CD14-positive monocyte (primary cell): ENCODE measurements at regions not wholly inside any gene's neighbourhood (a gene's known extent, or its start where the extent isn't known, plus 50 kb on each side); places are given as distances from the start of the nearest gene placed in this dataset.

ENCODE experiments used
- DNase-seq, 3 donors: peaks; one replicate each; pipeline ENCODE4 v3.0.0-alpha.2; 2011 to 2022
- H2AFZ ChIP-seq: 2 replicates; pipeline ENCODE4 v1.6.0; 2012; ENCODE audit warnings: mild to moderate bottlenecking, low read depth, low read length, inconsistent platforms; ENCODE audit not compliant: insufficient read depth, poor library complexity, severe bottlenecking
- H3K27ac ChIP-seq, 2 donors: 1 replicate in 1 of 2; 2 replicates in 1 of 2; pipeline ENCODE4 v1.5.1; 2012 to 2013; ENCODE audit warnings: low read length in 2 of 2, control low read depth in 1 of 2, inconsistent platforms in 1 of 2, low read depth in 1 of 2, mild to moderate bottlenecking in 1 of 2
- H3K27me3 ChIP-seq, 2 donors: one replicate each; pipeline versions ENCODE4 v1.6.0 to v1.6.1; 2011 to 2013; ENCODE audit warnings: low read length in 2 of 2; ENCODE audit not compliant: control insufficient read depth in 2 of 2, insufficient read depth in 2 of 2
- H3K36me3 ChIP-seq, 2 donors: replicated peaks in 1 of 2; 1 replicate in 1 of 2; 2 replicates in 1 of 2; pipeline versions ENCODE4 v1.5.1 to v1.6.1; 2012 to 2013; ENCODE audit warnings: low read length in 2 of 2, control low read depth in 1 of 2, inconsistent platforms in 1 of 2, mild to moderate bottlenecking in 1 of 2; ENCODE audit not compliant: insufficient read depth in 2 of 2, control insufficient read depth in 1 of 2
- H3K4me1 ChIP-seq, 2 donors: 1 replicate in 1 of 2; 2 replicates in 1 of 2; pipeline versions ENCODE4 v1.5.1 to v1.6.1; 2012 to 2013; ENCODE audit warnings: low read length in 2 of 2, control low read depth in 1 of 2, inconsistent platforms in 1 of 2, mild to moderate bottlenecking in 1 of 2, moderate library complexity in 1 of 2; ENCODE audit not compliant: insufficient read depth in 2 of 2, control insufficient read depth in 1 of 2
- H3K4me2 ChIP-seq: replicated peaks from 2 replicates; pipeline ENCODE3; 2012; ENCODE audit warnings: low read length, moderate library complexity, mild to moderate bottlenecking; ENCODE audit not compliant: poor library complexity, severe bottlenecking; ENCODE audit errors: extremely low read depth
- H3K4me3 ChIP-seq, 3 experiments: fragments of 200-600 bp in 1 of 3; sonication (generic) in 1 of 3; replicated peaks in 1 of 3; 1 replicate in 2 of 3; 2 replicates in 1 of 3; pipeline ENCODE4 v1.5.1; 2011 to 2013; ENCODE audit warnings: low read length in 3 of 3, mild to moderate bottlenecking in 3 of 3, control low read depth in 2 of 3, low read depth in 2 of 3, inconsistent platforms in 1 of 3, moderate library complexity in 1 of 3
- H3K79me2 ChIP-seq: 2 replicates; pipeline ENCODE4 v1.6.0; 2012; ENCODE audit warnings: mild to moderate bottlenecking, control low read depth, inconsistent platforms, low read length, moderate library complexity; ENCODE audit not compliant: insufficient read depth
- H3K9ac ChIP-seq: 2 replicates; pipeline ENCODE4 v1.6.0; 2017; ENCODE audit warnings: low read length, mild to moderate bottlenecking; ENCODE audit not compliant: insufficient read depth, poor library complexity, severe bottlenecking
- H3K9me3 ChIP-seq, 2 donors: replicated peaks in 1 of 2; 1 replicate in 1 of 2; 2 replicates in 1 of 2; pipeline versions ENCODE4 v1.5.1 to v1.6.1; 2012 to 2013; ENCODE audit warnings: low read length in 2 of 2, control low read depth in 1 of 2; ENCODE audit not compliant: control insufficient read depth in 1 of 2, insufficient read depth in 1 of 2
- H4K20me1 ChIP-seq: 2 replicates; pipeline ENCODE4 v1.6.0; 2012; ENCODE audit warnings: mild to moderate bottlenecking, low read length, control low read depth, moderate library complexity; ENCODE audit not compliant: insufficient read depth
- H3K27ac Mint-ChIP-seq, 7 donors: one replicate each; pipeline ENCODE4 v1.8.0; 2020; ENCODE audit warnings: mild to moderate bottlenecking in 7 of 7, mixed read lengths in 7 of 7, moderate library complexity in 6 of 7, inconsistent platforms in 2 of 7
- H3K27me3 Mint-ChIP-seq, 3 donors: one replicate each; pipeline ENCODE4 v1.8.0; 2021 to 2022; ENCODE audit warnings: low read depth in 3 of 3, mild to moderate bottlenecking in 3 of 3, mixed read lengths in 3 of 3, moderate library complexity in 3 of 3, inconsistent platforms in 1 of 3
- H3K36me3 Mint-ChIP-seq, 2 donors: one replicate each; pipeline ENCODE4 v1.8.0; 2020; ENCODE audit warnings: mixed read lengths in 2 of 2, inconsistent platforms in 1 of 2, mild to moderate bottlenecking in 1 of 2
- H3K4me1 Mint-ChIP-seq: one replicate; pipeline ENCODE4 v1.8.0; 2020; ENCODE audit warnings: mild to moderate bottlenecking, mixed read lengths
- H3K4me3 Mint-ChIP-seq, 2 donors: one replicate each; pipeline ENCODE4 v1.8.0; 2020; ENCODE audit warnings: mild to moderate bottlenecking in 2 of 2, mixed read lengths in 2 of 2, moderate library complexity in 1 of 2
- H3K9me3 Mint-ChIP-seq, 7 donors: one replicate each; pipeline ENCODE4 v1.8.0; 2020 to 2022; ENCODE audit warnings: mixed read lengths in 7 of 7, mild to moderate bottlenecking in 6 of 7, moderate library complexity in 6 of 7, inconsistent platforms in 2 of 7
- WGBS: methylation state at CpG from one replicate; pipeline ENCODE4 v1.1.5; 2013; ENCODE audit warnings: missing lambda C conversion rate; ENCODE audit not compliant: insufficient coverage; 5-methylcytosine and 5-hydroxymethylcytosine counted together
- intact Hi-C, 2 donors: fragments of 100-400 bp; cut with micrococcal nuclease; formaldehyde crosslinking; loops; one replicate each; pipeline versions ENCODE4 v1.15.0 to v1.15.1; 2023
- TF ChIP-seq, protein P1 (sequence below): fragments of 200-600 bp; IDR thresholded peaks from one replicate; pipeline ENCODE4 v1.8.0; 2022; ENCODE audit warnings: antibody characterized with exemption, mild to moderate bottlenecking

DNA sequence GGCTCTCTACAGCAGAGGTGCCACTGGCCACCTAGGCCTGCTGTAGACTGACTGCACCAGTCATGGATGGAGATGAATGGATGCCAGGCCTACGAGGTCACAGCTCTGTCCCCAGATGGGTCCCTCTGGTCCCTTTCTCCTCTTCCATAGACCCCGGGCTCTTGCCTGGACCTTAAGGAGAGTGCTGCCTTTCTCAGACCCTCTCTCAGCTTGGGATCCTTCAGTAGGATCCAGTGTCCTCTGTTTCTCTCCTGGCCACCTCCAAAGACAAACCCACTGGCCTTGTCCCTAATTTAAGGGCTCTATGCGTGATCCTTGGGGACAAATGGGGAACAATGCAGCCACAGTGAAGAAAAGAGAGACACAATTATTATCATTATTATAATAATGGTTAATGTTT lies 189.3 kb upstream of the C16orf82 start:
- Mint-ChIP-seq H3K27ac (no peak overlapping the region), H3K4me1 (no peaks in the 10 kb centered on the region)

DNA sequence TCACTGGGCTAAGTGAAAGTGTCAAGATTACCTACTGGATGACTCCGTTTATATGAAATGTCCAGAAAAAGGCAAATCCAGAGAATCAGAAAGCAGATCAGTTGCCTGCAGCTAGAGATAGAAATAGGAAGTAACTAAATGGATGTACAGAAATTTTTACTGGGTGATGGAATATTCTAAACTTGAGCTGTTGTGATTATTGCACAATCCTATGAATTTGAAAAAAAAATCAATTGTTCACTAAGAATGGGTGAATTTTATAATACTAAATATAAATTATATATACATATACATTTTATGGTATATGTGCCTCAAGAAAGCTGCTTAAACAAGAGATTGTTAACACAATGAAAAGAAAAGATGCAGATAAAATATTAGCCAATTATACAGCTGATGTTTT lies 181.1 kb upstream of the C16orf82 start:
- no peaks in the 10 kb centered on the region for H3K9me3 ChIP-seq
- no peaks in the 10 kb centered on the region for H3K36me3 ChIP-seq
- no peak overlapping the region for H3K27ac ChIP-seq
- peaks cover 0 to 8% (median 6%) of the 10 kb centered on the region in 7 donors for H3K9me3 Mint-ChIP-seq
- DNase-seq: no peak
- H3K4me2 ChIP-seq: no peak overlapping the region
- no peaks in the 10 kb centered on the region for H3K4me1 Mint-ChIP-seq
- no peak overlapping the region for H2AFZ ChIP-seq
- H3K36me3 Mint-ChIP-seq: no peaks in the 10 kb centered on the region
- intact Hi-C loops: no loop called here
- H3K9ac ChIP-seq: no peak overlapping the region
- no peaks in the 10 kb centered on the region for H4K20me1 ChIP-seq
- H3K27me3 Mint-ChIP-seq: peaks cover 0 to 5% (median 3%) of the 10 kb centered on the region in 3 donors
- no peaks in the 10 kb centered on the region for H3K27me3 ChIP-seq
- no peak overlapping the region for H3K4me3 ChIP-seq
- 80% methylated on average over 1 of the region's 1 CpG for whole genome bisulfite sequencing
- TF ChIP-seq, protein P1, sequence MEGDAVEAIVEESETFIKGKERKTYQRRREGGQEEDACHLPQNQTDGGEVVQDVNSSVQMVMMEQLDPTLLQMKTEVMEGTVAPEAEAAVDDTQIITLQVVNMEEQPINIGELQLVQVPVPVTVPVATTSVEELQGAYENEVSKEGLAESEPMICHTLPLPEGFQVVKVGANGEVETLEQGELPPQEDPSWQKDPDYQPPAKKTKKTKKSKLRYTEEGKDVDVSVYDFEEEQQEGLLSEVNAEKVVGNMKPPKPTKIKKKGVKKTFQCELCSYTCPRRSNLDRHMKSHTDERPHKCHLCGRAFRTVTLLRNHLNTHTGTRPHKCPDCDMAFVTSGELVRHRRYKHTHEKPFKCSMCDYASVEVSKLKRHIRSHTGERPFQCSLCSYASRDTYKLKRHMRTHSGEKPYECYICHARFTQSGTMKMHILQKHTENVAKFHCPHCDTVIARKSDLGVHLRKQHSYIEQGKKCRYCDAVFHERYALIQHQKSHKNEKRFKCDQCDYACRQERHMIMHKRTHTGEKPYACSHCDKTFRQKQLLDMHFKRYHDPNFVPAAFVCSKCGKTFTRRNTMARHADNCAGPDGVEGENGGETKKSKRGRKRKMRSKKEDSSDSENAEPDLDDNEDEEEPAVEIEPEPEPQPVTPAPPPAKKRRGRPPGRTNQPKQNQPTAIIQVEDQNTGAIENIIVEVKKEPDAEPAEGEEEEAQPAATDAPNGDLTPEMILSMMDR: no peak
- H3K4me1 ChIP-seq: no peaks in the 10 kb centered on the region
- no peak overlapping the region for H3K27ac Mint-ChIP-seq
- no peak overlapping the region for H3K4me3 Mint-ChIP-seq
- no peaks in the 10 kb centered on the region for H3K79me2 ChIP-seq

More for the DNA sequence above, 189.3 kb upstream of the C16orf82 start:
- intact Hi-C loops: no loop called here
- H3K4me3 Mint-ChIP-seq: no peak overlapping the region
- Histone ChIP-seq H4K20me1 (no peaks in the 10 kb centered on the region), H3K79me2 (no peaks in the 10 kb centered on the region), H3K9me3 (no peaks in the 10 kb centered on the region), H3K27ac (no peak overlapping the region), H3K4me1 (no peaks in the 10 kb centered on the region), H3K27me3 (no peaks in the 10 kb centered on the region), H3K9ac (no peak overlapping the region), H3K36me3 (no peaks in the 10 kb centered on the region), H2AFZ (no peak overlapping the region), H3K4me3 (no peak overlapping the region), H3K4me2 (no peak overlapping the region)
- H3K27me3 Mint-ChIP-seq: peaks cover 0 to 7% (median 1%) of the 10 kb centered on the region in 3 donors
- TF ChIP-seq, protein P1: no peak
- peaks cover 0 to 16% (median 3%) of the 10 kb centered on the region in 7 donors for H3K9me3 Mint-ChIP-seq
- WGBS: 100% methylated on average over 1 of the region's 3 CpGs
- no peak for DNase-seq
- no peaks in the 10 kb centered on the region for H3K36me3 Mint-ChIP-seq
